GM23338 (cell line): ENCODE measurements at regions not wholly inside any gene's neighbourhood (a gene's known extent, or its start where the extent isn't known, plus 50 kb on each side); places are given as distances from the start of the nearest gene placed in this dataset.
"Not testable (repeated sequence)": the region's sequence is repeated elsewhere in the genome, so short reads cannot be mapped to it uniquely, and the experiment has no call there.

Source experiments
- CREB1 ChIP-seq: fragments of 250-450 bp; sonication (Bioruptor Pico); IDR thresholded peaks from 2 replicates; pipeline ENCODE4 v1.5.0; 2020; ENCODE audit warnings: low read depth, mild to moderate bottlenecking, moderate library complexity
- EZH2 ChIP-seq: fragments of 200-600 bp; sonication (generic); IDR thresholded peaks from one replicate; pipeline ENCODE4 v1.8.0; 2017; ENCODE audit warnings: antibody characterized with exemption, mild to moderate bottlenecking, low read depth; ENCODE audit not compliant: unreplicated experiment
- JUNB ChIP-seq: IDR thresholded peaks from one replicate; pipeline ENCODE4 v1.6.1; 2016; ENCODE audit warnings: antibody characterized with exemption; ENCODE audit not compliant: unreplicated experiment
- ZNF331 ChIP-seq: fragments of 250-450 bp; sonication (Bioruptor Pico); IDR thresholded peaks from 2 replicates; pipeline ENCODE4 v1.5.0; 2020; ENCODE audit warnings: low read depth, mild to moderate bottlenecking, moderate library complexity
- TF ChIP-seq, protein P1 (sequence below), 2 experiments: fragments of 200-600 bp in 1 of 2; sonication (generic) in 1 of 2; conservative IDR thresholded peaks; 2 replicates each; pipeline versions ENCODE4 v1.5.1 to v1.6.1; 2016 to 2017; ENCODE audit warnings: antibody characterized with exemption in 2 of 2, low read depth in 2 of 2, mild to moderate bottlenecking in 2 of 2, moderate library complexity in 1 of 2

DNA sequence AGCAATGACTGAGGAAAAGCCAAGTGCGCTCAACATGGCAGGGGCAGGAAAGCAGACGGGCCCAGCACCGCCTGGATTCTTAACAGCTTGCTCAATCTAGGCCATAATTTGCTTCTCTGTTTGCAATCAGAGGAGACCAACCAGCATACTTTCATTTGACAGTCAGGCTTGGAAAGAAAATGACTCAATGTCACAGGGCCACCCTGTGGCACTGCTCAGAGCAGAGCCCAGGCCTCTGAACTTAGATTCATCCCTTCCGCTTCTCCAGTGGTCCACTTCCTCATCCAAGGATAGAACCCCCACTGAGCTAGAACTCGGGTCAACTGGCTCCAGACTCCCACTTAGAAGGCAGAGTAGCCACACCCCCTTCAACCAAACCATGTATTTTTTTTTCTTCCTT lies 65.6 kb downstream of the CLEC18A start:
- TF ChIP-seq, protein P1, sequence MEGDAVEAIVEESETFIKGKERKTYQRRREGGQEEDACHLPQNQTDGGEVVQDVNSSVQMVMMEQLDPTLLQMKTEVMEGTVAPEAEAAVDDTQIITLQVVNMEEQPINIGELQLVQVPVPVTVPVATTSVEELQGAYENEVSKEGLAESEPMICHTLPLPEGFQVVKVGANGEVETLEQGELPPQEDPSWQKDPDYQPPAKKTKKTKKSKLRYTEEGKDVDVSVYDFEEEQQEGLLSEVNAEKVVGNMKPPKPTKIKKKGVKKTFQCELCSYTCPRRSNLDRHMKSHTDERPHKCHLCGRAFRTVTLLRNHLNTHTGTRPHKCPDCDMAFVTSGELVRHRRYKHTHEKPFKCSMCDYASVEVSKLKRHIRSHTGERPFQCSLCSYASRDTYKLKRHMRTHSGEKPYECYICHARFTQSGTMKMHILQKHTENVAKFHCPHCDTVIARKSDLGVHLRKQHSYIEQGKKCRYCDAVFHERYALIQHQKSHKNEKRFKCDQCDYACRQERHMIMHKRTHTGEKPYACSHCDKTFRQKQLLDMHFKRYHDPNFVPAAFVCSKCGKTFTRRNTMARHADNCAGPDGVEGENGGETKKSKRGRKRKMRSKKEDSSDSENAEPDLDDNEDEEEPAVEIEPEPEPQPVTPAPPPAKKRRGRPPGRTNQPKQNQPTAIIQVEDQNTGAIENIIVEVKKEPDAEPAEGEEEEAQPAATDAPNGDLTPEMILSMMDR (conservative IDR thresholded peaks at IDR 0.05; ENCODE audit: low read depth in 2 of 2), result not testable (repeated sequence)
- not testable (repeated sequence) for TF ChIP-seq CREB1 (CRISPR knock-in tag); ZNF331 (CRISPR knock-in tag); EZH2; JUNB
